Stimulated activated CD8-positive, alpha-beta memory T cell treated with anti-CD3 and anti-CD28 coated beads, Interleukin-7, amount 100 ng/mL, for 48 hours (primary cell): ENCODE measurements at regions not wholly inside any gene's neighbourhood (a gene's known extent, or its start where the extent isn't known, plus 50 kb on each side); places are given as distances from the start of the nearest gene placed in this dataset.

Source experiments
- DNase-seq, 2 donors: peaks; one replicate each; pipeline ENCODE4 v3.0.0-alpha.2; 2020; ENCODE audit warnings: low read depth in 1 of 2; ENCODE audit errors: extremely low read depth in 1 of 2

DNA sequence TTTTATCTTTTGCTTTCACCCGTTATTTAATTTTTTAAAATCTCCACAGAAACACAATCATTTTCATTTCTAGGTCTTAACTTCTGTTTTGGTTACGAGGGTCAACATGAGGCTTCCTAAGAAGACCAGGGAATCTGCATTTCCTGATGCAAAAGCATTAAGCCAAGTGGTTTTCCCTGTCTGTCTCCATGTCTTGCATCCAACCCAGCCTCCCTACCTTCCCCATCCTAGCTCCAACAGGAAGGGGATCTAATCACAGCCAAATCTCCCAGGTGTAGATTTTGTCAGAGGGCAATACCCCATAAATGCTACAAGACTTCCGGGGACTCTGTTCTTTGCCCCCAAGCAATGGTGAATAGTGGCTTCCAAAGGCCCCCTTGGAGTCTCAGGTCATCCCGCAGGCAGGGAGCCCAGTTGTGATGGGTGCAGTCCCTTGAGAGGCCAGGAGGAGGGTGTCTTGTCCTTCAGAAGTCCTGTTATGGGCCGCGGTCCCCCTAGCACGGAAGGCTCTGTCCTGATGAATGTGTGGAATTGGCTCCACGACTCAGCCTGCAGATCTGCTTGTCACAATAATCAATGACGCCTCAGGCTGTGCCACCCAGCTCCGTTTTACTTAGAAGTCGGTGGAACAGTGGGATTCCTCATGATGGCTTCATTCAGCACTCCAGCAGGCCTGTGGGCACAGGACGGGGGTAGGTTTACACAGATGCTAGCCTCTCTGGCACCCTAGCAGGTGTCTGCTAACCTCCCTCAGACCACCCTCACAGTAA, 141.1 kb downstream of the RGS9 start:
- no peak for DNase-seq

DNA sequence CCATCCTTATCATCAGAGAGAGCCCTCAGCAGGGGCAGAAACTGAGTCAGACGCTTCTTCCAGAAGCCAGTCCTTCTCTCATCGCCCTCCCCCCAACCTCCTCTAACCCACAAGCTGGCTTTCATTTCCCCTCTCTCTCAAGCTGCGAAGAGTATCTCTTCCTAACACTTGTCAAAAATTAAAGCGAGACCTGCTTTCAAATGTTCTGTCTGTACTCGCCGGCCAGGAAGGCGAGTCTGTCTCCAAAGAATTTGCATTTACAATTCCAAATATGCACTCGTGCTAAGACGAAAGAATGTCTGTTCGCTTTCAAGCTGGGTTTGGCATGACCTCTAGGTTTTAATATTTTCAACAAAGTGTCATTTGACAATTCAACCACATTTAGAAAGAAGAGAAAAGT, 140.4 kb downstream of the RGS9 start:
- no peak for DNase-seq
